Astrocyte (in vitro differentiated cells and primary cell): ENCODE measurements at regions not wholly inside any gene's neighbourhood (a gene's known extent, or its start where the extent isn't known, plus 50 kb on each side); places are given as distances from the start of the nearest gene placed in this dataset.

Experiments
- CTCF ChIP-seq: IDR thresholded peaks from 2 replicates; pipeline ENCODE4 v1.5.1; 2011; ENCODE audit warnings: low read depth, mild to moderate bottlenecking, inconsistent platforms, low read length, moderate library complexity; ENCODE audit not compliant: insufficient read depth
- EZH2 ChIP-seq: IDR thresholded peaks from 2 replicates; pipeline ENCODE4 v1.6.1; 2012; ENCODE audit warnings: mild to moderate bottlenecking, low read length, inconsistent platforms; ENCODE audit not compliant: insufficient read depth

- TF ChIP-seq EZH2 (no peak), CTCF (no peak)
Observed at GRCh38 chr2:129319422-129319717, 660.1 kb upstream of the RAB6C start.
